GM12864 (cell line): ENCODE measurements at regions not wholly inside any gene's neighbourhood (a gene's known extent, or its start where the extent isn't known, plus 50 kb on each side); places are given as distances from the start of the nearest gene placed in this dataset.
A peak's percentile ranks its signal among the peaks of the same experiment; 100 is the strongest.

ENCODE experiments used
- DNase-seq: peaks from one replicate; pipeline ENCODE4 v3.0.0-alpha.2; 2011; ENCODE audit warnings: low read depth
- H3K4me3 ChIP-seq: 2 replicates; pipeline ENCODE4 v1.5.1; 2011; ENCODE audit warnings: mild to moderate bottlenecking, low read depth, low read length, control low read depth
- TF ChIP-seq, protein P1 (sequence below): IDR thresholded peaks from 2 replicates; pipeline ENCODE4 v1.5.1; 2011; ENCODE audit warnings: low read depth, mild to moderate bottlenecking, moderate library complexity, low read length, control low read depth, inconsistent platforms; ENCODE audit errors: missing control alignments

DNA sequence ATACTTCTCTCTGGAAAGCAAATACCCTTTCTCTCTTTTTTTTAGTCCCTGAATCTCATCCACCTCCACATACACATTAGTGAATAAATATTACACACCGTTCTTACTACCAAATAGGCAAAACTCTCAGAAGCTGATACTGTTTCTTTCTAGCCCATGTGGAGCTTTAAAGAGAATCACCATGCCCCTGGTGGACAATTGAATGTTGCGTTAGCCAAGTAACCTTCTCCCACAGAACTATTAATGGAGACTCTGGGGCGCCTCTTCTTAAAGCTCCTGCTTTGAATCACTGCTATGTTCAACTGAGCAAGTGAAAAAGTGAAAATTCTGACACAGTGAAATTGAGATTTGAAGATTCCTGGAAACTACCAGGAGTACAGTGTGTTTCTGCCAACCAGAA, 522.8 kb upstream of the CDH7 start:
- no peak overlapping the region for H3K4me3 ChIP-seq
- no peak for DNase-seq
- TF ChIP-seq, protein P1, sequence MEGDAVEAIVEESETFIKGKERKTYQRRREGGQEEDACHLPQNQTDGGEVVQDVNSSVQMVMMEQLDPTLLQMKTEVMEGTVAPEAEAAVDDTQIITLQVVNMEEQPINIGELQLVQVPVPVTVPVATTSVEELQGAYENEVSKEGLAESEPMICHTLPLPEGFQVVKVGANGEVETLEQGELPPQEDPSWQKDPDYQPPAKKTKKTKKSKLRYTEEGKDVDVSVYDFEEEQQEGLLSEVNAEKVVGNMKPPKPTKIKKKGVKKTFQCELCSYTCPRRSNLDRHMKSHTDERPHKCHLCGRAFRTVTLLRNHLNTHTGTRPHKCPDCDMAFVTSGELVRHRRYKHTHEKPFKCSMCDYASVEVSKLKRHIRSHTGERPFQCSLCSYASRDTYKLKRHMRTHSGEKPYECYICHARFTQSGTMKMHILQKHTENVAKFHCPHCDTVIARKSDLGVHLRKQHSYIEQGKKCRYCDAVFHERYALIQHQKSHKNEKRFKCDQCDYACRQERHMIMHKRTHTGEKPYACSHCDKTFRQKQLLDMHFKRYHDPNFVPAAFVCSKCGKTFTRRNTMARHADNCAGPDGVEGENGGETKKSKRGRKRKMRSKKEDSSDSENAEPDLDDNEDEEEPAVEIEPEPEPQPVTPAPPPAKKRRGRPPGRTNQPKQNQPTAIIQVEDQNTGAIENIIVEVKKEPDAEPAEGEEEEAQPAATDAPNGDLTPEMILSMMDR: no peak

GRCh38 chr18:65221736-65222135, 529.1 kb upstream of the CDH7 start:
- TF ChIP-seq, protein P1: no peak
- H3K4me3 ChIP-seq: no peak overlapping the region
- no peak for DNase-seq

GRCh38 chr18:65221115-65221514, 529.7 kb upstream of the CDH7 start:
- H3K4me3 ChIP-seq: no peak overlapping the region
- TF ChIP-seq, protein P1: no peak
- no peak for DNase-seq

GRCh38 chr18:65215865-65216466, 534.8 kb upstream of the CDH7 start:
- TF ChIP-seq, protein P1: no peak
- DNase-seq: no peak
- H3K4me3 ChIP-seq: no peak overlapping the region

DNA sequence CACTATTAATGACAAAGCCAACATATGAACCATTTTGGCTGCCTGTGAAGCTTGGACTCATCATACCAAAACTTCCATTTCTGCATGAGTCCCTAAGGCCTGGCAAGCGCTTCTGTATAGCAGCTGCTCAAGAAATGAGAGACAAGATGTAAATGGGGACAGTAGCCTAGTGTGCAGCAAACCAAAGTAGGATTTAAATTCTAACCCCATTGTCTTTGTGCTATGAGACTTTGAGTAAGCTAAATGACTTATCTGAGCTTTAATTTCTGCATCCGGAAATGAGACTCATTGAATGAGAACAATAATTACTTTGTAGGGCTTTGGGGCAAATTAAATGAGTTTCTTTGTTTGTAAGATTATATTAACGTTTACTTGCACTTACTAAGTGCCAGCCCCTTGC, 536.4 kb upstream of the CDH7 start:
- no peak overlapping the region for H3K4me3 ChIP-seq
- TF ChIP-seq, protein P1: no peak
- DNase-seq: no peak

DNA sequence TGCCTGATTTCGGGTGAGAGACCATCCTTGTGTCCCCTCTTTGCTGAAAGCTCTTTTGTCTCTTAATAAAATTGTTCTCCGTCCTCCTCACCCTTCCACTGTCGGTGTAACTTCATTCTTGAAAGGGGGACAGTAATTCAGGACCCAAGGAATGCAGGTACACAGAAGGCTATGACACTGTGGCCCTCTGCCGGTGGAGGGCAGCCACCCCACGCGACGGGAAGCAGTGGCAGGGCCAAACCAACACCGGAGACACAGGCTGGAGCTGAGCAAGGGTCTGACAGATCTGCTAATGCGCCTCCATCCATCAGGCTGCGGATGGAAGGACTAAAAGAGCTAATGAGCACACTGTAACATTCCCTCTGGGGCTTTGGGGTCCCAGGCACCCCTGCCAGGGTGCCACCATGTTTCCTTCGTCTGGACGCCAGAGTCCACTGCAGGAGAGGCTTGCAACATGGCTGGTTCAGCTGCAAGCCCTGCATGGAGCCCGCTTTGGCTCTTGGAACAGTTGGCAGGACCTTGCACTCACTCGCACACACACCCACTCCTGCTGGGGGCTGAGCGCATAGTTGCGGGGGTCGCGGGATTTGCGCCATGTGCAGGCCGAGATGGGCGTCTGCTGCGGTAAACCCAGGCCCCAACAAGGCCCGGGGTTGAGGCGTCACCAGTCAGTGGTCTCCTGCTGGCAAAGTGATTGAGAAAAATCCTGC, 544.1 kb upstream of the CDH7 start:
- TF ChIP-seq, protein P1: peak; percentile 17
- H3K4me3 ChIP-seq: no peak overlapping the region
- DNase-seq: no peak

GRCh38 chr18:65202091-65202490, 548.7 kb upstream of the CDH7 start:
- DNase-seq: no peak
- TF ChIP-seq, protein P1: no peak
- no peak overlapping the region for H3K4me3 ChIP-seq
